GM12864 (cell line): ENCODE measurements at regions not wholly inside any gene's neighbourhood (a gene's known extent, or its start where the extent isn't known, plus 50 kb on each side); places are given as distances from the start of the nearest gene placed in this dataset.

Source experiments
- DNase-seq: peaks from one replicate; pipeline ENCODE4 v3.0.0-alpha.2; 2011; ENCODE audit warnings: low read depth
- H3K4me3 ChIP-seq: 2 replicates; pipeline ENCODE4 v1.5.1; 2011; ENCODE audit warnings: mild to moderate bottlenecking, low read depth, low read length, control low read depth
- CTCF ChIP-seq: IDR thresholded peaks from 2 replicates; pipeline ENCODE4 v1.5.1; 2011; ENCODE audit warnings: low read depth, mild to moderate bottlenecking, moderate library complexity, low read length, control low read depth, inconsistent platforms; ENCODE audit errors: missing control alignments

GRCh38 chr7:115406219-115406618 lies 484.3 kb downstream of the MDFIC start:
- no peak for TF ChIP-seq CTCF
- no peak for DNase-seq
- no peak overlapping the region for H3K4me3 ChIP-seq

- H3K4me3 ChIP-seq: no peak overlapping the region
- DNase-seq: no peak
- no peak for TF ChIP-seq CTCF
Observed at GRCh38 chr7:115387137-115387536, 465.2 kb downstream of the MDFIC start.

- no peak overlapping the region for H3K4me3 ChIP-seq
- TF ChIP-seq CTCF: no peak
- DNase-seq: no peak
Observed at GRCh38 chr7:115379321-115379720, 457.4 kb downstream of the MDFIC start.

- no peak overlapping the region for H3K4me3 ChIP-seq
- TF ChIP-seq CTCF: no peak
- DNase-seq: no peak
Observed at GRCh38 chr7:115368998-115369397, 447.1 kb downstream of the MDFIC start.

- H3K4me3 ChIP-seq: no peak overlapping the region
- DNase-seq: no peak
- TF ChIP-seq CTCF: no peak
Observed at GRCh38 chr7:115363916-115364315, 442.0 kb downstream of the MDFIC start.

- no peak overlapping the region for H3K4me3 ChIP-seq
- DNase-seq: no peak
- no peak for TF ChIP-seq CTCF
Observed at GRCh38 chr7:115359955-115360354, 438.1 kb downstream of the MDFIC start.

- no peak overlapping the region for H3K4me3 ChIP-seq
- no peak for TF ChIP-seq CTCF
- no peak for DNase-seq
Observed at GRCh38 chr7:115359119-115359518, 437.2 kb downstream of the MDFIC start.
